IMR-90 (cell line): ENCODE measurements at regions not wholly inside any gene's neighbourhood (a gene's known extent, or its start where the extent isn't known, plus 50 kb on each side); places are given as distances from the start of the nearest gene placed in this dataset.

ENCODE experiments used
- ATAC-seq: fragments of 200-7000 bp; cut with Tn5 transposase; 2 replicates; pipeline ENCODE4 v1.9.1; 2020; ENCODE audit warnings: low read depth, mild to moderate bottlenecking, moderate library complexity
- BruUV-seq: library from RNA; stranded (reverse); fragments of 400-500 nt; replicated peaks from 2 replicates; lab custom pipeline; 2021; lab: Mats Ljungman, UMichigan
- CTCF ChIA-PET: fragments of 300-600 bp; formaldehyde crosslinking; extraction: SDS; loops from one replicate; lab custom pipeline; 2021; ENCODE audit warnings: antibody characterized with exemption; lab: Yijun Ruan, JAX
- POLR2A ChIA-PET: fragments of 300-600 bp; sonication (Branson Sonifier 250); formaldehyde crosslinking; loops from one replicate; lab custom pipeline; 2022; ENCODE audit warnings: antibody characterized with exemption; ENCODE audit not compliant: unreplicated experiment; lab: Charles Lee
- DNase-seq: peaks from one replicate; pipeline ENCODE4 v3.0.0; 2013
- H2AFZ ChIP-seq: replicated peaks from 2 replicates; pipeline ENCODE3; 2013; ENCODE audit warnings: low read length, mild to moderate bottlenecking; ENCODE audit not compliant: poor library complexity
- H2AK5ac ChIP-seq: 2 replicates; pipeline ENCODE4 v1.6.1; 2013; ENCODE audit warnings: low read depth, low read length, inconsistent platforms
- H2AK9ac ChIP-seq: replicated peaks from 2 replicates; pipeline ENCODE3; 2013; ENCODE audit warnings: mild to moderate bottlenecking, low read depth, low read length, moderate library complexity; ENCODE audit not compliant: poor library complexity
- H2BK120ac ChIP-seq: 2 replicates; pipeline ENCODE4 v1.6.1; 2013; ENCODE audit warnings: low read depth, low read length, inconsistent platforms
- H2BK15ac ChIP-seq: 3 replicates; pipeline ENCODE4 v1.6.1; 2013; ENCODE audit warnings: low read depth, low read length, inconsistent platforms
- H2BK20ac ChIP-seq: 2 replicates; pipeline ENCODE4 v1.6.1; 2013; ENCODE audit warnings: low read depth, mild to moderate bottlenecking, inconsistent platforms, low read length, moderate library complexity
- H2BK5ac ChIP-seq: 2 replicates; pipeline ENCODE4 v1.6.1; 2013; ENCODE audit warnings: mild to moderate bottlenecking, low read depth, low read length, inconsistent platforms; ENCODE audit not compliant: poor library complexity, severe bottlenecking
- H3K14ac ChIP-seq: replicated peaks from 2 replicates; pipeline ENCODE4 v1.6.1; 2013; ENCODE audit warnings: low read depth, low read length, inconsistent platforms
- H3K18ac ChIP-seq: 2 replicates; pipeline ENCODE4 v1.6.1; 2013; ENCODE audit warnings: low read depth, low read length, control low read depth
- H3K23ac ChIP-seq: 2 replicates; pipeline ENCODE4 v1.6.1; 2013; ENCODE audit warnings: low read depth, low read length, inconsistent platforms
- H3K27ac ChIP-seq: 2 replicates; pipeline ENCODE4 v1.5.1; 2013; ENCODE audit warnings: mild to moderate bottlenecking, control low read depth, low read length; ENCODE audit not compliant: insufficient read depth
- H3K27me3 ChIP-seq: 2 replicates; pipeline ENCODE4 v1.6.1; 2013; ENCODE audit warnings: low read length; ENCODE audit not compliant: control insufficient read depth, insufficient read depth
- H3K36me3 ChIP-seq: 2 replicates; pipeline ENCODE4 v1.6.1; 2013; ENCODE audit warnings: low read length, mixed read lengths; ENCODE audit not compliant: control insufficient read depth, insufficient read depth
- H3K4ac ChIP-seq: 2 replicates; pipeline ENCODE4 v1.6.1; 2013; ENCODE audit warnings: low read depth, low read length, inconsistent platforms
- H3K4me1 ChIP-seq: 2 replicates; pipeline ENCODE4 v1.6.1; 2013; ENCODE audit warnings: low read length, mixed read lengths; ENCODE audit not compliant: control insufficient read depth, insufficient read depth
- H3K4me2 ChIP-seq: 2 replicates; pipeline ENCODE4 v1.6.1; 2013; ENCODE audit warnings: low read depth, mild to moderate bottlenecking, control low read depth, low read length, moderate library complexity
- H3K4me3 ChIP-seq: 2 replicates; pipeline ENCODE4 v1.5.1; 2013; ENCODE audit warnings: low read depth, mild to moderate bottlenecking, control low read depth, low read length, moderate library complexity; ENCODE audit not compliant: insufficient read depth
- H3K56ac ChIP-seq: 2 replicates; pipeline ENCODE4 v1.6.1; 2013; ENCODE audit warnings: low read length, inconsistent platforms; ENCODE audit not compliant: insufficient read depth; ENCODE audit errors: extremely low read depth
- H3K79me1 ChIP-seq, 2 experiments: 2 replicates each; pipeline ENCODE4 v1.6.1; 2013; ENCODE audit warnings: low read length in 2 of 2, inconsistent platforms in 1 of 2, low read depth in 1 of 2
- H3K9ac ChIP-seq: 2 replicates; pipeline ENCODE4 v1.6.1; 2013; ENCODE audit warnings: low read depth, low read length, control low read depth
- H3K9me1 ChIP-seq: 2 replicates; pipeline ENCODE4 v1.6.1; 2013; ENCODE audit warnings: low read length, inconsistent platforms; ENCODE audit not compliant: insufficient read depth
- H3K9me3 ChIP-seq: 2 replicates; pipeline ENCODE4 v1.6.1; 2013; ENCODE audit warnings: low read length; ENCODE audit not compliant: control insufficient read depth, insufficient read depth
- H4K20me1 ChIP-seq: 2 replicates; pipeline ENCODE4 v1.6.1; 2013; ENCODE audit warnings: low read length, inconsistent platforms; ENCODE audit not compliant: insufficient read depth
- H4K5ac ChIP-seq: 2 replicates; pipeline ENCODE4 v1.6.1; 2013; ENCODE audit warnings: mild to moderate bottlenecking, low read depth, low read length, control low read depth
- H4K8ac ChIP-seq, 2 experiments: 2 replicates each; pipeline ENCODE4 v1.6.1; 2013; ENCODE audit warnings: low read depth in 2 of 2, low read length in 2 of 2, control low read depth in 1 of 2, inconsistent platforms in 1 of 2
- H4K91ac ChIP-seq: 2 replicates; pipeline ENCODE4 v1.6.1; 2013; ENCODE audit warnings: low read depth, low read length, inconsistent platforms; ENCODE audit not compliant: insufficient read depth
- BHLHE40 ChIP-seq: fragments of 150-350 bp; IDR thresholded peaks from 2 replicates; pipeline ENCODE4 v1.6.1; 2016; ENCODE audit warnings: mild to moderate bottlenecking, low read depth, low read length
- CEBPB ChIP-seq: IDR thresholded peaks from 2 replicates; pipeline ENCODE4 v1.6.1; 2012; ENCODE audit warnings: low read depth, low read length, improper control_type of control experiment
- CHD1 ChIP-seq: IDR thresholded peaks from 2 replicates; pipeline ENCODE4 v1.6.1; 2012; ENCODE audit warnings: low read depth, low read length, improper control_type of control experiment
- CTCF ChIP-seq: conservative IDR thresholded peaks from 2 replicates; pipeline ENCODE4 v1.5.1; 2012; ENCODE audit warnings: mild to moderate bottlenecking, low read depth, low read length, improper control_type of control experiment
- FOS ChIP-seq: fragments of 150-350 bp; IDR thresholded peaks from 2 replicates; pipeline ENCODE4 v1.6.1; 2016; ENCODE audit warnings: low read depth, low read length
- MAFK ChIP-seq: IDR thresholded peaks from 2 replicates; pipeline ENCODE4 v1.6.1; 2012; ENCODE audit warnings: low read depth, low read length, improper control_type of control experiment
- NFE2L2 ChIP-seq: fragments of 150-350 bp; IDR thresholded peaks from 2 replicates; pipeline ENCODE4 v1.6.1; 2016; ENCODE audit warnings: low read depth, mild to moderate bottlenecking, low read length
- POLR2A ChIP-seq: IDR thresholded peaks from 2 replicates; pipeline ENCODE4 v1.6.1; 2012; ENCODE audit warnings: mild to moderate bottlenecking, low read depth, low read length
- RAD21 ChIP-seq: IDR thresholded peaks from 2 replicates; pipeline ENCODE4 v1.6.1; 2012; ENCODE audit warnings: low read length, improper control_type of control experiment
- RCOR1 ChIP-seq: IDR thresholded peaks from 2 replicates; pipeline ENCODE4 v1.6.1; 2012; ENCODE audit warnings: mild to moderate bottlenecking, low read length, improper control_type of control experiment; ENCODE audit not compliant: insufficient replicate concordance
- RFX5 ChIP-seq: IDR thresholded peaks from 2 replicates; pipeline ENCODE4 v1.8.0; 2012; ENCODE audit warnings: low read depth, mild to moderate bottlenecking, low read length, moderate library complexity
- SMC3 ChIP-seq: fragments of 150-350 bp; IDR thresholded peaks from 2 replicates; pipeline ENCODE4 v1.6.1; 2016; ENCODE audit warnings: low read depth, mild to moderate bottlenecking, antibody characterized with exemption, low read length, moderate library complexity
- WGBS, 2 experiments: methylation state at CpG; one replicate each; pipeline versions ENCODE4 v1.1.5 to v1.1.7; 2013; ENCODE audit warnings: missing lambda C conversion rate in 2 of 2; ENCODE audit not compliant: insufficient read length in 1 of 2; ENCODE audit errors: extremely low coverage in 2 of 2; 5-methylcytosine and 5-hydroxymethylcytosine counted together
- dilution Hi-C: fragments of 300-500 bp; cut with HindIII; formaldehyde crosslinking; loops from one replicate; pipeline ENCODE4 v1.14.3; 2018; ENCODE audit warnings: low sequenced_read_pairs; ENCODE audit not compliant: unreplicated experiment
- in situ Hi-C: fragments of 300-500 bp; cut with MboI; formaldehyde crosslinking; loops from 3 replicates; pipeline ENCODE4 v1.14.3; 2019; ENCODE audit warnings: low sequenced_read_pairs, inconsistent platforms, mixed read lengths
- intact Hi-C: fragments of 100-400 bp; cut with micrococcal nuclease; formaldehyde crosslinking; loops from 2 replicates; pipeline ENCODE4 v1.10.0; 2022
- TF ChIP-seq, protein P1 (sequence below): fragments of 150-350 bp; IDR thresholded peaks from 2 replicates; pipeline ENCODE4 v1.6.1; 2016; ENCODE audit warnings: low read depth, mild to moderate bottlenecking, low read length, moderate library complexity, borderline replicate concordance

DNA sequence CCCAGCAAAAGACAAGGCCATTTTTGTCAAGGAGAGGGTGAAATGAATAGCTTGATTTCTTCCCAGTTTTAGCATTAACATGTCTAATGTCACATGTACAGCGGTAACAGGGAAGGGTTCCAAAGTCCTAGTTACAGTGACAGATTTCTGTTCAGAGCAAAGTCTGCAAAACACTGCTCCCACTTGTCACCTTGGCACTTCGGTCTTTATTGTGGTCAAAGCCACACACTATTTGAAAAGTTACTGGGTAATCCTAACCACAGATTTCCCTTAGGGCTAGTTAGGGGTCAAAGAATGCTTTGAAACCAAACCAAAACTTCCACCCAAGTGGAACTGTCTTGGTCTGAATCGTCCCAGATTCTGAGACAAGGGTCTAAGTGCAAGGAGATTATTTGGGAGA lies 455.6 kb downstream of the HS3ST3B1 start:
- no CpG with 5 or more reads among the region's 3 CpGs for WGBS, 2 experiments
- Histone ChIP-seq H3K36me3 (no peaks in the 10 kb centered on the region), H3K4me1 (0 out of 2 replicates have a peak, but pooled peaks cover 2% of the 10 kb centered on the region), H2AFZ (no peak overlapping the region), H2BK5ac (no peak overlapping the region), H2AK9ac (no peak overlapping the region), H3K23ac (no peak overlapping the region), H2BK20ac (no peak overlapping the region; the same call in 1 of the 2 replicates), H4K5ac (no peak overlapping the region), H3K4me3 (no peak overlapping the region), H3K4ac (no peak overlapping the region), H4K91ac (no peak overlapping the region), H3K27ac (no peak overlapping the region), H3K9me1 (0 out of 2 replicates have a peak, but pooled peaks cover 3% of the 10 kb centered on the region), H4K20me1 (no peaks in the 10 kb centered on the region), H4K8ac (no peak overlapping the region), H3K27me3 (0 out of 2 replicates have a peak, but pooled peaks cover 2% of the 10 kb centered on the region), H3K14ac (no peak overlapping the region), H2BK15ac (no peak overlapping the region), H2BK120ac (no peak overlapping the region), H3K18ac (no peak overlapping the region), H2AK5ac (no peak overlapping the region), H3K56ac (no peak overlapping the region), H3K79me1 (no peaks in the 10 kb centered on the region), H3K9me3 (no peaks in the 10 kb centered on the region), H3K4me2 (no peak overlapping the region), H3K9ac (no peak overlapping the region)
- no TSS peak for BruUV-seq
- CTCF ChIA-PET: no interaction called here
- in situ Hi-C loops (no loop called here), intact Hi-C loops (no loop called here), dilution Hi-C loops (no loop called here)
- POLR2A ChIA-PET: no interaction called here
- no peak for ATAC-seq
- no peak for DNase-seq
- TF ChIP-seq BHLHE40 (no peak), NFE2L2 (no peak), FOS (no peak), RFX5 (no peak), RAD21 (no peak), SMC3 (no peak), CTCF (no peak), CEBPB (no peak), CHD1 (no peak), POLR2A (no peak), MAFK (no peak), RCOR1 (no peak)
- TF ChIP-seq, protein P1, sequence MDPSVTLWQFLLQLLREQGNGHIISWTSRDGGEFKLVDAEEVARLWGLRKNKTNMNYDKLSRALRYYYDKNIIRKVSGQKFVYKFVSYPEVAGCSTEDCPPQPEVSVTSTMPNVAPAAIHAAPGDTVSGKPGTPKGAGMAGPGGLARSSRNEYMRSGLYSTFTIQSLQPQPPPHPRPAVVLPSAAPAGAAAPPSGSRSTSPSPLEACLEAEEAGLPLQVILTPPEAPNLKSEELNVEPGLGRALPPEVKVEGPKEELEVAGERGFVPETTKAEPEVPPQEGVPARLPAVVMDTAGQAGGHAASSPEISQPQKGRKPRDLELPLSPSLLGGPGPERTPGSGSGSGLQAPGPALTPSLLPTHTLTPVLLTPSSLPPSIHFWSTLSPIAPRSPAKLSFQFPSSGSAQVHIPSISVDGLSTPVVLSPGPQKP: no peak
